ENCODE measurements at regions not wholly inside any gene's neighbourhood (a gene's known extent, or its start where the extent isn't known, plus 50 kb on each side); places are given as distances from the start of the nearest gene placed in this dataset.

DNA sequence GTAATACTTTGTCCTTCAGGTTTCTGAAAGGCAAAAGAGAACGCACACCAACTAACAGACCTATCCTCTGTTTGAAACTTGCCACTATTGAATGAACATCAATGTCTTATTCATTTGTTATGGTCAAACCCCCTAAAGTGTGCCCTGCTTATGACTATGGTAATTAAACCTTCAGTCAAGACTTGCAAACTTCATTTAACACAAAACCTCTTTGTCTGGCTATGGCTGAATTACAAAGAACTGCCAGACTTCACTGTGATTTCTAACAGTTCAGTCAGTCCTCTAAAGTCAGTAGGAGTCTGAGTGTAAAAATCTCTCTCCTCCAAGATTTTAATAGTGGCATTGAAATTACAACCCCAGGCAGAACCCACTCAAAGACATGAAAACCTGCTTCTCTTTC, 702.5 kb upstream of the LRRN3 start:
- WGBS = 84% methylated on average over 1 of the region's 1 CpG
- no peak overlapping the region for H3K9ac ChIP-seq (ENCODE audit: low read depth in 1 of 2, low read length in 2 of 2)

DNA sequence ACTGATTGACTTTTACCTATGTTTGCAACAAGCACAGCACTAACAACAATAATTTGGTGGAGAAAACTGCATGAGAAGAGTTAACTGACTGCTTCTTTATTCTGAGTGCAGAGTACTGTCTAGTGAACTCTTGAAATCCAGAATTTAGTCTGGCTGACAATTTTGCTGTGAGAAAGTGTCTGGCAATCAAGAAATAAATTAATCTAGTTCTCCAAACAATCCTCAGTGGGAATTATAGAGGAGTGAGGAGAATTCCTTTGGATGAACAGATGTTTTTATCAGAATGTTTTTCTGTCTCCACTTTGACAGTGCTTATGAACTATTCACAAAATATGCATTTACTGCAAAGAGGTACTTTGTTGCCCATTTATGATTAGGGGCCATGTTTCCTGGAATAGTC, 694.9 kb upstream of the LRRN3 start:
- H3K9me3 ChIP-seq (ENCODE audit: control insufficient read depth in 4 of 4, low read length in 3 of 4) = no peaks in the 10 kb centered on the region
- H3K36me3 ChIP-seq (ENCODE audit: control insufficient read depth in 4 of 4, insufficient read depth in 3 of 4, low read depth in 1 of 4, low read length in 3 of 4) = no peaks in the 10 kb centered on the region
- DNase-seq (ENCODE audit: low spot score) = no peak
- no peak for TF ChIP-seq NR2F2 (IDR thresholded peaks at IDR 0.05)
- no peak for TF ChIP-seq RXRA (IDR thresholded peaks at IDR 0.05)
- no peak for TF ChIP-seq FOXA2 (IDR thresholded peaks at IDR 0.05)
- TF ChIP-seq, protein P1, sequence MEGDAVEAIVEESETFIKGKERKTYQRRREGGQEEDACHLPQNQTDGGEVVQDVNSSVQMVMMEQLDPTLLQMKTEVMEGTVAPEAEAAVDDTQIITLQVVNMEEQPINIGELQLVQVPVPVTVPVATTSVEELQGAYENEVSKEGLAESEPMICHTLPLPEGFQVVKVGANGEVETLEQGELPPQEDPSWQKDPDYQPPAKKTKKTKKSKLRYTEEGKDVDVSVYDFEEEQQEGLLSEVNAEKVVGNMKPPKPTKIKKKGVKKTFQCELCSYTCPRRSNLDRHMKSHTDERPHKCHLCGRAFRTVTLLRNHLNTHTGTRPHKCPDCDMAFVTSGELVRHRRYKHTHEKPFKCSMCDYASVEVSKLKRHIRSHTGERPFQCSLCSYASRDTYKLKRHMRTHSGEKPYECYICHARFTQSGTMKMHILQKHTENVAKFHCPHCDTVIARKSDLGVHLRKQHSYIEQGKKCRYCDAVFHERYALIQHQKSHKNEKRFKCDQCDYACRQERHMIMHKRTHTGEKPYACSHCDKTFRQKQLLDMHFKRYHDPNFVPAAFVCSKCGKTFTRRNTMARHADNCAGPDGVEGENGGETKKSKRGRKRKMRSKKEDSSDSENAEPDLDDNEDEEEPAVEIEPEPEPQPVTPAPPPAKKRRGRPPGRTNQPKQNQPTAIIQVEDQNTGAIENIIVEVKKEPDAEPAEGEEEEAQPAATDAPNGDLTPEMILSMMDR (IDR thresholded peaks at IDR 0.05; ENCODE audit: low read depth, low read length, missing input control) = no peak
- TF ChIP-seq RAD21 (IDR thresholded peaks at IDR 0.05) = no peak
- TF ChIP-seq GABPA (IDR thresholded peaks at IDR 0.05 in 1 of 2, conservative IDR thresholded peaks at IDR 0.05 in 1 of 2) = no peak
- TF ChIP-seq FOXA1 (IDR thresholded peaks at IDR 0.05) = no peak
- no peak for TF ChIP-seq YY1 (IDR thresholded peaks at IDR 0.05)
- TF ChIP-seq SP1 (IDR thresholded peaks at IDR 0.05) = no peak
- TF ChIP-seq, protein P2, sequence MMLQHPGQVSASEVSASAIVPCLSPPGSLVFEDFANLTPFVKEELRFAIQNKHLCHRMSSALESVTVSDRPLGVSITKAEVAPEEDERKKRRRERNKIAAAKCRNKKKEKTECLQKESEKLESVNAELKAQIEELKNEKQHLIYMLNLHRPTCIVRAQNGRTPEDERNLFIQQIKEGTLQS (IDR thresholded peaks at IDR 0.05) = no peak
- no peak for TF ChIP-seq JUND (IDR thresholded peaks at IDR 0.05)

More for the DNA sequence above, 702.5 kb upstream of the LRRN3 start:
- DNase-seq (ENCODE audit: low spot score) = no peak
- no peaks in the 10 kb centered on the region for H3K27me3 ChIP-seq (ENCODE audit: control insufficient read depth in 4 of 4, insufficient read depth in 4 of 4, low read length in 3 of 4)
- no peaks in the 10 kb centered on the region for H3K4me1 ChIP-seq (ENCODE audit: control insufficient read depth in 4 of 4, insufficient read depth in 4 of 4, low read length in 3 of 4)
- no peak overlapping the region for H3K4me3 ChIP-seq (ENCODE audit: low read depth in 1 of 3, low read length in 3 of 3)
- H3K36me3 ChIP-seq (ENCODE audit: control insufficient read depth in 4 of 4, insufficient read depth in 3 of 4, low read depth in 1 of 4, low read length in 3 of 4) = no peaks in the 10 kb centered on the region
- no peak overlapping the region for H3K27ac ChIP-seq (ENCODE audit: low read depth in 1 of 2, low read length in 2 of 2)
- TF ChIP-seq HNF4G (IDR thresholded peaks at IDR 0.05) (no peak), RXRA (IDR thresholded peaks at IDR 0.05) (no peak), NR2F2 (IDR thresholded peaks at IDR 0.05) (no peak), YY1 (IDR thresholded peaks at IDR 0.05) (no peak), TAF1 (conservative IDR thresholded peaks at IDR 0.05) (no peak), GABPA (IDR thresholded peaks at IDR 0.05 in 1 of 2, conservative IDR thresholded peaks at IDR 0.05 in 1 of 2) (no peak), HNF4A (conservative IDR thresholded peaks at IDR 0.05) (no peak), RAD21 (IDR thresholded peaks at IDR 0.05) (no peak), EGR1 (IDR thresholded peaks at IDR 0.05; ENCODE audit: low read depth in 2 of 2) (no peak), SP1 (IDR thresholded peaks at IDR 0.05) (no peak), FOXA2 (IDR thresholded peaks at IDR 0.05) (no peak), JUND (IDR thresholded peaks at IDR 0.05) (no peak), FOXA1 (IDR thresholded peaks at IDR 0.05) (no peak)
- TF ChIP-seq, protein P3, sequence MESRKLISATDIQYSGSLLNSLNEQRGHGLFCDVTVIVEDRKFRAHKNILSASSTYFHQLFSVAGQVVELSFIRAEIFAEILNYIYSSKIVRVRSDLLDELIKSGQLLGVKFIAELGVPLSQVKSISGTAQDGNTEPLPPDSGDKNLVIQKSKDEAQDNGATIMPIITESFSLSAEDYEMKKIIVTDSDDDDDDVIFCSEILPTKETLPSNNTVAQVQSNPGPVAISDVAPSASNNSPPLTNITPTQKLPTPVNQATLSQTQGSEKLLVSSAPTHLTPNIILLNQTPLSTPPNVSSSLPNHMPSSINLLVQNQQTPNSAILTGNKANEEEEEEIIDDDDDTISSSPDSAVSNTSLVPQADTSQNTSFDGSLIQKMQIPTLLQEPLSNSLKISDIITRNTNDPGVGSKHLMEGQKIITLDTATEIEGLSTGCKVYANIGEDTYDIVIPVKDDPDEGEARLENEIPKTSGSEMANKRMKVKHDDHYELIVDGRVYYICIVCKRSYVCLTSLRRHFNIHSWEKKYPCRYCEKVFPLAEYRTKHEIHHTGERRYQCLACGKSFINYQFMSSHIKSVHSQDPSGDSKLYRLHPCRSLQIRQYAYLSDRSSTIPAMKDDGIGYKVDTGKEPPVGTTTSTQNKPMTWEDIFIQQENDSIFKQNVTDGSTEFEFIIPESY (IDR thresholded peaks at IDR 0.05) = no peak
- TF ChIP-seq, protein P4, sequence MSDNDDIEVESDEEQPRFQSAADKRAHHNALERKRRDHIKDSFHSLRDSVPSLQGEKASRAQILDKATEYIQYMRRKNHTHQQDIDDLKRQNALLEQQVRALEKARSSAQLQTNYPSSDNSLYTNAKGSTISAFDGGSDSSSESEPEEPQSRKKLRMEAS (IDR thresholded peaks at IDR 0.05) = no peak
- TF ChIP-seq, protein P1 (IDR thresholded peaks at IDR 0.05; ENCODE audit: low read depth, low read length, missing input control) = no peak
- TF ChIP-seq, protein P5, sequence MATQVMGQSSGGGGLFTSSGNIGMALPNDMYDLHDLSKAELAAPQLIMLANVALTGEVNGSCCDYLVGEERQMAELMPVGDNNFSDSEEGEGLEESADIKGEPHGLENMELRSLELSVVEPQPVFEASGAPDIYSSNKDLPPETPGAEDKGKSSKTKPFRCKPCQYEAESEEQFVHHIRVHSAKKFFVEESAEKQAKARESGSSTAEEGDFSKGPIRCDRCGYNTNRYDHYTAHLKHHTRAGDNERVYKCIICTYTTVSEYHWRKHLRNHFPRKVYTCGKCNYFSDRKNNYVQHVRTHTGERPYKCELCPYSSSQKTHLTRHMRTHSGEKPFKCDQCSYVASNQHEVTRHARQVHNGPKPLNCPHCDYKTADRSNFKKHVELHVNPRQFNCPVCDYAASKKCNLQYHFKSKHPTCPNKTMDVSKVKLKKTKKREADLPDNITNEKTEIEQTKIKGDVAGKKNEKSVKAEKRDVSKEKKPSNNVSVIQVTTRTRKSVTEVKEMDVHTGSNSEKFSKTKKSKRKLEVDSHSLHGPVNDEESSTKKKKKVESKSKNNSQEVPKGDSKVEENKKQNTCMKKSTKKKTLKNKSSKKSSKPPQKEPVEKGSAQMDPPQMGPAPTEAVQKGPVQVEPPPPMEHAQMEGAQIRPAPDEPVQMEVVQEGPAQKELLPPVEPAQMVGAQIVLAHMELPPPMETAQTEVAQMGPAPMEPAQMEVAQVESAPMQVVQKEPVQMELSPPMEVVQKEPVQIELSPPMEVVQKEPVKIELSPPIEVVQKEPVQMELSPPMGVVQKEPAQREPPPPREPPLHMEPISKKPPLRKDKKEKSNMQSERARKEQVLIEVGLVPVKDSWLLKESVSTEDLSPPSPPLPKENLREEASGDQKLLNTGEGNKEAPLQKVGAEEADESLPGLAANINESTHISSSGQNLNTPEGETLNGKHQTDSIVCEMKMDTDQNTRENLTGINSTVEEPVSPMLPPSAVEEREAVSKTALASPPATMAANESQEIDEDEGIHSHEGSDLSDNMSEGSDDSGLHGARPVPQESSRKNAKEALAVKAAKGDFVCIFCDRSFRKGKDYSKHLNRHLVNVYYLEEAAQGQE (IDR thresholded peaks at IDR 0.05) = no peak
- TF ChIP-seq, protein P2 (IDR thresholded peaks at IDR 0.05) = no peak
- no peaks in the 10 kb centered on the region for H3K9me3 ChIP-seq (ENCODE audit: control insufficient read depth in 4 of 4, low read length in 3 of 4)

More for the DNA sequence above, 694.9 kb upstream of the LRRN3 start:
- no peak overlapping the region for H3K9ac ChIP-seq (ENCODE audit: low read depth in 1 of 2, low read length in 2 of 2)
- no peaks in the 10 kb centered on the region for H3K27me3 ChIP-seq (ENCODE audit: control insufficient read depth in 4 of 4, insufficient read depth in 4 of 4, low read length in 3 of 4)
- no peak overlapping the region for H3K4me3 ChIP-seq (ENCODE audit: low read depth in 1 of 3, low read length in 3 of 3)
- no peak overlapping the region for H3K27ac ChIP-seq (ENCODE audit: low read depth in 1 of 2, low read length in 2 of 2)
- H3K4me1 ChIP-seq (ENCODE audit: control insufficient read depth in 4 of 4, insufficient read depth in 4 of 4, low read length in 3 of 4) = no peaks in the 10 kb centered on the region

Measured in liver (tissue), 8 donors.